CD4-positive, alpha-beta T cell treated with Interleukin-1 beta for 1 hour (primary cell): ENCODE measurements at regions not wholly inside any gene's neighbourhood (a gene's known extent, or its start where the extent isn't known, plus 50 kb on each side); places are given as distances from the start of the nearest gene placed in this dataset.
A peak's percentile ranks its signal among the peaks of the same experiment; 100 is the strongest.

Experiments
- DNase-seq, 2 donors: peaks; one replicate each; pipeline ENCODE4 v3.0.0-alpha.2; 2020 to 2022

GRCh38 chr2:144711084-144711483, 191.2 kb upstream of the ZEB2 start:
- no peak for DNase-seq

GRCh38 chr2:144708626-144709025, 188.7 kb upstream of the ZEB2 start:
- no peak for DNase-seq

GRCh38 chr2:144707736-144708326, 187.9 kb upstream of the ZEB2 start:
- DNase-seq: no peak

GRCh38 chr2:144706647-144707046, 186.7 kb upstream of the ZEB2 start:
- no peak for DNase-seq

GRCh38 chr2:144705328-144706245, 185.7 kb upstream of the ZEB2 start:
- no peak for DNase-seq

GRCh38 chr2:144704709-144705095, 184.8 kb upstream of the ZEB2 start:
- DNase-seq: no peak

GRCh38 chr2:144703852-144704708, 184.2 kb upstream of the ZEB2 start:
- peak; percentile 33 to 85 for DNase-seq

- peak in 1 of 2 donors; percentile 51 for DNase-seq
Measured at GRCh38 chr2:144702051-144702450, 182.1 kb upstream of the ZEB2 start.

GRCh38 chr2:144701259-144701658, 181.3 kb upstream of the ZEB2 start:
- DNase-seq: no peak

- DNase-seq: no peak
Measured at GRCh38 chr2:144698156-144698555, 178.2 kb upstream of the ZEB2 start.

- DNase-seq: no peak
Measured at GRCh38 chr2:144695657-144696056, 175.7 kb upstream of the ZEB2 start.

- DNase-seq: no peak
Measured at GRCh38 chr2:144694456-144694855, 174.5 kb upstream of the ZEB2 start.

- DNase-seq: peak in 1 of 2 donors; percentile 4
Measured at GRCh38 chr2:144693179-144693578, 173.3 kb upstream of the ZEB2 start.

GRCh38 chr2:144692661-144693060, 172.7 kb upstream of the ZEB2 start:
- DNase-seq: no peak

GRCh38 chr2:144690771-144691170, 170.9 kb upstream of the ZEB2 start:
- no peak for DNase-seq

- DNase-seq: no peak
Measured at GRCh38 chr2:144686518-144687215, 166.7 kb upstream of the ZEB2 start.

- DNase-seq: no peak
Measured at GRCh38 chr2:144683966-144684365, 164.0 kb upstream of the ZEB2 start.

- peak in 1 of 2 donors; percentile 39 for DNase-seq
Measured at GRCh38 chr2:144683107-144683753, 163.3 kb upstream of the ZEB2 start.

- peak in 1 of 2 donors; percentile 67 for DNase-seq
Measured at GRCh38 chr2:144682248-144682647, 162.3 kb upstream of the ZEB2 start.

- no peak for DNase-seq
Measured at GRCh38 chr2:144681389-144681788, 161.5 kb upstream of the ZEB2 start.

GRCh38 chr2:144679942-144680341, 160.0 kb upstream of the ZEB2 start:
- no peak for DNase-seq

- DNase-seq: no peak
Measured at GRCh38 chr2:144678736-144679135, 158.8 kb upstream of the ZEB2 start.
